ENCODE measurements at regions not wholly inside any gene's neighbourhood (a gene's known extent, or its start where the extent isn't known, plus 50 kb on each side); places are given as distances from the start of the nearest gene placed in this dataset.

- H3K27ac ChIP-seq: no peak overlapping the region
- no peak for TF ChIP-seq CTCF (conservative IDR thresholded peaks at IDR 0.05)
Measured at GRCh38 chr2:19686439-19686838, 215.3 kb downstream of the TTC32 start.

GRCh38 chr2:19685731-19686130 lies 216.1 kb downstream of the TTC32 start:
- H3K27ac ChIP-seq: no peak overlapping the region
- TF ChIP-seq CTCF (conservative IDR thresholded peaks at IDR 0.05) (no peak), ZFX (IDR thresholded peaks at IDR 0.05) (no peak)

GRCh38 chr2:19684516-19684915 lies 217.3 kb downstream of the TTC32 start:
- H3K27ac ChIP-seq: no peak overlapping the region
- TF ChIP-seq ZFX (IDR thresholded peaks at IDR 0.05): no peak
- TF ChIP-seq CTCF (conservative IDR thresholded peaks at IDR 0.05): no peak

- H3K27ac ChIP-seq: no peak overlapping the region
- TF ChIP-seq ZFX (IDR thresholded peaks at IDR 0.05): no peak
- TF ChIP-seq CTCF (conservative IDR thresholded peaks at IDR 0.05): no peak
Measured at GRCh38 chr2:19683556-19683955, 218.2 kb downstream of the TTC32 start.

GRCh38 chr2:19682493-19682892 lies 219.3 kb downstream of the TTC32 start:
- no peak for TF ChIP-seq CTCF (conservative IDR thresholded peaks at IDR 0.05)
- TF ChIP-seq ZFX (IDR thresholded peaks at IDR 0.05): no peak

GRCh38 chr2:19677825-19678518 lies 223.8 kb downstream of the TTC32 start:
- TF ChIP-seq CTCF (conservative IDR thresholded peaks at IDR 0.05) (no peak), ZFX (IDR thresholded peaks at IDR 0.05) (no peak)
- no peak overlapping the region for H3K27ac ChIP-seq

More at GRCh38 chr2:19682493-19682892, 219.3 kb downstream of the TTC32 start:
- no peak overlapping the region for H3K27ac ChIP-seq

- no peak for TF ChIP-seq ZFX (IDR thresholded peaks at IDR 0.05)
- no peak for TF ChIP-seq CTCF (conservative IDR thresholded peaks at IDR 0.05)
- H3K27ac ChIP-seq: no peak overlapping the region
Measured at GRCh38 chr2:19677215-19677777, 224.5 kb downstream of the TTC32 start.

Measured in C4-2B (cell line).